Smooth muscle cell of the brain vasculature (primary cell): ENCODE measurements at regions not wholly inside any gene's neighbourhood (a gene's known extent, or its start where the extent isn't known, plus 50 kb on each side); places are given as distances from the start of the nearest gene placed in this dataset.
A peak's percentile ranks its signal among the peaks of the same experiment; 100 is the strongest.

Experiments used
- DNase-seq: peaks from one replicate; pipeline ENCODE4 v3.0.0-alpha.2; 2012; ENCODE audit warnings: low read depth, low spot score

- DNase-seq: no peak
These were observed 133.3 kb downstream of the TMEM132E start for GRCh38 chr17:34712481-34713195.

DNA sequence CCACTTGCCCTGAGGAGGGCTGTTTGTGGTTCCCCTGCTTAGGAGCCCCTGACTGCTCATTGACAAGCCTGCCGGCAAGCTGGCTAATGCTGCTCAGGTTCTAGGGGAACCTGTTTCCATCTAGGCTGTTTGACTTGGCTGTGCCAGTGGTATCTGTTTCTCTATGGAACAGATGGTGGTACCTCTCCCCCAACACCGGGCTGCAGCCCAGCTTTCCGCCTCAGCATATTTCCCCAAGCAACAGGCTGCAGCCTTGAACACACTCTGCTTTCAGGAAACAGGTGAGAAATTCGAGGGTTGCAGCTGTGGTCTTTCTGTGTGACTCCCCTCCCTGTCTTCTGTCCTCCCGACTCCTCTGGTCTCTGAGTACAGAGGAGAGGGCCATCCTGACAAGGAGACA, 132.3 kb downstream of the TMEM132E start:
- DNase-seq: no peak

DNA sequence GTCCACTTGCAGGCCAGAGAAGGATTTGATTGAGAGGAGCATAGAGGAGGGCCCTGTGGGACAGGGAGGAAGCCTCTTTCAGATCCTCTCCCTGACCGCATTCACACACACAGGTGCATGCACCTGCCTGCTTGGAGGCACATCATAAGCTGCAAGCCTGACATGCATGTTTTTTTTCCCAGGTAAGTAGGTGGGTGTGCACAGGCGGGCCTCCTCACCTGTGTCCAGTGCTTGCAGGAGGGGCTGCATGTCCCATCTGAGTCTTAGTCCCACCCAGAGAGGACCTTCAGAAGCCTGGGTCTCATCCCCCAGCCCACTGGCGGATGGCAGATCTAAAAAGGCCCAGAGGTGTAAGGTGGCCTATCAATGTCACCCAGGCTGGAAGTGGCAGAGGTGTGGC, 130.8 kb downstream of the TMEM132E start:
- no peak for DNase-seq

DNA sequence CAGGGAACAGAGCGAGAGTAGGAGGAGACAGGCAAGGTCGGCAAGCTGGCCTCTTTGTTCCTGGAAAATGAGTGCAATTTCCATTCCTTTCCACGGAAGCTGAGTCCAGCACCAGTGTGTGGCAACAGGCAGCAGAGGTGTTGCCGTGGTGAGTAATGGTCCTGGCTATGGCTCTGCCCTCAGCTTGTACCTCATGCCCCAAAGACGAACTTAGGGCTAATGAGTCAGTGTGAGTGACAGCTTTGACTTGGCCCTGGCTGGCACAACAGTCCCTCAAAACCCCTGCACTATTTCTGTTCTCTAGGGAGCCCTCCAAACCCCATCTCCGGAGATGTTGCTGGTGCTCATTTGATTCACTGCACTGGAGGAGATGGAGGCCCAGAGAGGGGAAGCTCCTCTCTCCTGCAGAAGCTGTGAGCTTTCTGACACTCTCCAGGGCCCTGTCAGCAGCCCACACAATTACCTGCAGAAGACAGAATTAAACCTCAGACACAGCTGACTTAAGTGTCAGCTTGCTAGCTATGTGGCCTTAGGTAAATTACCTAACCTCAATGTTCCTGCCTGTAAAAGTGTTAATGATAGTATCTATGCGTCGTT, 129.9 kb downstream of the TMEM132E start:
- no peak for DNase-seq

GRCh38 chr17:34706029-34706428, 126.6 kb downstream of the TMEM132E start:
- no peak for DNase-seq

- DNase-seq: peak; percentile 1
These were observed 124.2 kb downstream of the TMEM132E start for GRCh38 chr17:34703533-34703932.

GRCh38 chr17:34699181-34699580, 119.8 kb downstream of the TMEM132E start:
- no peak for DNase-seq

- DNase-seq: no peak
These were observed 113.5 kb downstream of the TMEM132E start for GRCh38 chr17:34692920-34693319.
